ENCODE measurements at regions not wholly inside any gene's neighbourhood (a gene's known extent, or its start where the extent isn't known, plus 50 kb on each side); places are given as distances from the start of the nearest gene placed in this dataset.
A peak's percentile ranks its signal among the peaks of the same experiment; 100 is the strongest.

GRCh38 chr1:75083848-75084514 lies 50.2 kb upstream of the LHX8 start:
- DNase-seq, result peak; percentile 57
